Amniotic epithelial cell (primary cell): ENCODE measurements at regions not wholly inside any gene's neighbourhood (a gene's known extent, or its start where the extent isn't known, plus 50 kb on each side); places are given as distances from the start of the nearest gene placed in this dataset.

Experiments used
- DNase-seq: peaks from one replicate; pipeline ENCODE4 v3.0.0-alpha.2; 2010; ENCODE audit warnings: low read depth

- no peak for DNase-seq
These were observed 57.4 kb upstream of the BMAL1 start for GRCh38 chr11:13220148-13220547.

GRCh38 chr11:13221722-13222121, 55.9 kb upstream of the BMAL1 start:
- no peak for DNase-seq

GRCh38 chr11:13222285-13222684, 55.3 kb upstream of the BMAL1 start:
- DNase-seq, result no peak

- DNase-seq, result no peak
These were observed 54.5 kb upstream of the BMAL1 start for GRCh38 chr11:13223112-13223511.

GRCh38 chr11:13224324-13224723, 53.3 kb upstream of the BMAL1 start:
- DNase-seq, result no peak

GRCh38 chr11:13225038-13226001, 52.3 kb upstream of the BMAL1 start:
- DNase-seq, result no peak

- no peak for DNase-seq
These were observed 49.8 kb upstream of the BMAL1 start for GRCh38 chr11:13227676-13228255.
